PC-9 (cell line): ENCODE measurements at regions not wholly inside any gene's neighbourhood (a gene's known extent, or its start where the extent isn't known, plus 50 kb on each side); places are given as distances from the start of the nearest gene placed in this dataset.

Source experiments
- BruUV-seq: library from RNA; stranded (reverse); fragments of 400-500 nt; replicated peaks from 2 replicates; lab custom pipeline; 2021; lab: Mats Ljungman, UMichigan
- CTCF ChIA-PET: fragments of 300-600 bp; sonication (Branson Sonifier 250); formaldehyde crosslinking; loops from one replicate; lab custom pipeline; 2022; ENCODE audit warnings: antibody characterized with exemption; lab: Charles Lee
- POLR2A ChIA-PET: fragments of 300-600 bp; sonication (Branson Sonifier 250); formaldehyde crosslinking; loops from one replicate; lab custom pipeline; 2022; ENCODE audit warnings: antibody characterized with exemption; ENCODE audit not compliant: unreplicated experiment; lab: Charles Lee
- DNase-seq, 2 experiments: peaks; one replicate each; pipeline versions ENCODE4 v3.0.0 to v3.0.0-alpha.2; 2015 to 2022; ENCODE audit warnings: mixed read lengths in 1 of 2
- H2AFZ ChIP-seq: fragments of 200-600 bp; sonication (generic); 2 replicates; pipeline ENCODE4 v1.8.1; 2017; ENCODE audit warnings: antibody characterized with exemption
- H3F3A ChIP-seq: fragments of 200-600 bp; sonication (generic); 2 replicates; pipeline ENCODE4 v1.8.1; 2017; ENCODE audit warnings: antibody characterized with exemption, mild to moderate bottlenecking, low read depth; ENCODE audit not compliant: insufficient read depth
- H3K27ac ChIP-seq: fragments of 200-600 bp; sonication (generic); 2 replicates; pipeline ENCODE4 v1.6.1; 2016; ENCODE audit warnings: mixed run types
- H3K27me3 ChIP-seq: fragments of 200-600 bp; sonication (generic); 2 replicates; pipeline ENCODE4 v1.6.1; 2016; ENCODE audit warnings: low read depth, mixed run types; ENCODE audit not compliant: insufficient read depth
- H3K36me3 ChIP-seq: fragments of 200-600 bp; sonication (generic); 2 replicates; pipeline ENCODE4 v1.6.1; 2016; ENCODE audit warnings: low read depth, mixed run types
- H3K4me1 ChIP-seq: fragments of 200-600 bp; sonication (generic); replicated peaks from 2 replicates; pipeline ENCODE4 v1.6.1; 2016; ENCODE audit warnings: mixed run types; ENCODE audit not compliant: insufficient read depth
- H3K4me2 ChIP-seq: fragments of 200-600 bp; sonication (generic); 2 replicates; pipeline ENCODE4 v1.6.1; 2017; ENCODE audit warnings: mixed run types
- H3K4me3 ChIP-seq: fragments of 200-600 bp; sonication (generic); 2 replicates; pipeline ENCODE4 v1.6.1; 2016; ENCODE audit warnings: mixed run types
- H3K79me2 ChIP-seq: fragments of 200-600 bp; sonication (generic); 2 replicates; pipeline ENCODE4 v1.6.1; 2017; ENCODE audit warnings: low read depth, mixed run types
- H3K9me2 ChIP-seq: fragments of 200-600 bp; sonication (generic); 2 replicates; pipeline ENCODE4 v1.8.1; 2017; ENCODE audit warnings: mild to moderate bottlenecking; ENCODE audit not compliant: insufficient read depth
- H3K9me3 ChIP-seq: fragments of 200-600 bp; sonication (generic); 2 replicates; pipeline ENCODE4 v1.8.1; 2016; ENCODE audit warnings: low read depth; ENCODE audit not compliant: insufficient read depth
- H4K20me1 ChIP-seq: fragments of 200-600 bp; sonication (generic); 2 replicates; pipeline ENCODE4 v1.8.1; 2017; ENCODE audit not compliant: insufficient read depth
- EZH2 ChIP-seq: fragments of 200-600 bp; sonication (generic); IDR thresholded peaks from 2 replicates; pipeline ENCODE4 v1.8.0; 2017; ENCODE audit warnings: antibody characterized with exemption, low read depth
- intact Hi-C: fragments of 100-400 bp; cut with micrococcal nuclease; formaldehyde crosslinking; loops from one replicate; pipeline ENCODE4 v1.10.0; 2022; ENCODE audit not compliant: unreplicated experiment
- TF ChIP-seq, protein P1 (sequence below): fragments of 200-600 bp; sonication (generic); conservative IDR thresholded peaks from 2 replicates; pipeline ENCODE4 v1.6.1; 2017; ENCODE audit warnings: mixed run types, antibody characterized with exemption, mild to moderate bottlenecking, moderate library complexity

GRCh38 chr5:166810721-166811120 lies 1480.7 kb upstream of the WWC1 start:
- Histone ChIP-seq H3K27ac (no peak overlapping the region), H3K4me3 (no peak overlapping the region), H3K27me3 (0 out of 2 replicates have a peak, but pooled peaks cover 6% of the 10 kb centered on the region), H3K9me2 (no peaks in the 10 kb centered on the region), H3F3A (no peaks in the 10 kb centered on the region), H3K79me2 (no peaks in the 10 kb centered on the region), H4K20me1 (no peaks in the 10 kb centered on the region), H3K36me3 (no peaks in the 10 kb centered on the region), H3K4me2 (no peak overlapping the region), H3K9me3 (no peaks in the 10 kb centered on the region), H2AFZ (no peak overlapping the region), H3K4me1 (no peaks in the 10 kb centered on the region)
- no peak for DNase-seq
- TF ChIP-seq, protein P1, sequence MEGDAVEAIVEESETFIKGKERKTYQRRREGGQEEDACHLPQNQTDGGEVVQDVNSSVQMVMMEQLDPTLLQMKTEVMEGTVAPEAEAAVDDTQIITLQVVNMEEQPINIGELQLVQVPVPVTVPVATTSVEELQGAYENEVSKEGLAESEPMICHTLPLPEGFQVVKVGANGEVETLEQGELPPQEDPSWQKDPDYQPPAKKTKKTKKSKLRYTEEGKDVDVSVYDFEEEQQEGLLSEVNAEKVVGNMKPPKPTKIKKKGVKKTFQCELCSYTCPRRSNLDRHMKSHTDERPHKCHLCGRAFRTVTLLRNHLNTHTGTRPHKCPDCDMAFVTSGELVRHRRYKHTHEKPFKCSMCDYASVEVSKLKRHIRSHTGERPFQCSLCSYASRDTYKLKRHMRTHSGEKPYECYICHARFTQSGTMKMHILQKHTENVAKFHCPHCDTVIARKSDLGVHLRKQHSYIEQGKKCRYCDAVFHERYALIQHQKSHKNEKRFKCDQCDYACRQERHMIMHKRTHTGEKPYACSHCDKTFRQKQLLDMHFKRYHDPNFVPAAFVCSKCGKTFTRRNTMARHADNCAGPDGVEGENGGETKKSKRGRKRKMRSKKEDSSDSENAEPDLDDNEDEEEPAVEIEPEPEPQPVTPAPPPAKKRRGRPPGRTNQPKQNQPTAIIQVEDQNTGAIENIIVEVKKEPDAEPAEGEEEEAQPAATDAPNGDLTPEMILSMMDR = no peak
- no peak for TF ChIP-seq EZH2
- ChIA-PET POLR2A (no interaction called here), CTCF (no interaction called here)
- intact Hi-C loops = no loop called here
- BruUV-seq = no TSS peak

DNA sequence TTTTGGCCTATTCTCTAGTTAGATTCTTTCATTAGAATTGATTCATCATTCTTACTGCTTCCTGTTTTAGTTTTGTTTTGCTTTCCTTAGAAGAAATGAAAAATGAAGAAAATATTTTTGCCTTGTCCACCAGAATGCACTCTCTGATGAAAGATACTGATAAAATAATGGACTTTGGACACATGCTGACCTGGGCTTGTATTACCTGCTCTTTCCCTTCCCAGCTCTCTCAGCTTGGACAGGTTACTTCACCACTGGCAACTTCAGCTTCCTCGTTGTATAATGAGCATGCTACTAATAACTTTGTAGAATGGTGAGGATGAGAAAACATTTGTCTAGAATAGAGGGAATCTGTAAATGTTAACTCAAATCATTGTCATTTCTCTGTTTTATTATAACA lies 1468.1 kb upstream of the WWC1 start:
- no peaks in the 10 kb centered on the region for H3F3A ChIP-seq
- no peaks in the 10 kb centered on the region for H3K36me3 ChIP-seq
- no peak overlapping the region for H2AFZ ChIP-seq
- CTCF ChIA-PET = no interaction called here
- POLR2A ChIA-PET = no interaction called here
- intact Hi-C loops = no loop called here
- no peaks in the 10 kb centered on the region for H3K9me3 ChIP-seq
- no peak overlapping the region for H3K4me3 ChIP-seq
- H3K27me3 ChIP-seq = no peaks in the 10 kb centered on the region
- H3K27ac ChIP-seq = no peak overlapping the region
- H3K4me2 ChIP-seq = no peak overlapping the region
- H3K4me1 ChIP-seq = no peaks in the 10 kb centered on the region
- no TSS peak for BruUV-seq
- no peak for DNase-seq
- no peaks in the 10 kb centered on the region for H3K79me2 ChIP-seq
- H4K20me1 ChIP-seq = no peaks in the 10 kb centered on the region
- H3K9me2 ChIP-seq = no peaks in the 10 kb centered on the region
- no peak for TF ChIP-seq EZH2
- TF ChIP-seq, protein P1 = no peak

DNA sequence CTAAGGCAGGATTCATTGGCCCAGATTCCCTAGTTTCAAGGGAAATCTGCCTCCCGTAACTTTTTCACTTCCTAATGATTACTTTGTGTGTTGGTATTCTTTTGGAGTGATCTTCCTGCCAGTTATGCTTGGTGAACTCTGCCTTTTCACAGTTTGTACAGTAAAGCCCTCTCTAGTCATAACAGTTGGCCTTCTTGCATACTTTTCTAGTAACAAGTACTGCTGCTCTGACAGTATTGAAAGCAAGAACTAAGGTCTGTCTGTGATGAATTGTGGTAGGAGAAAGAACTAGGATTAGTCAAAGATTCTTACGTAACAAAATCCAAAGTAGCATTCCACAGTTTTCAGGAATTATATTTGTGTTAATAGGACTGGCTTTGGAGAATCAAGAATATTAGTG lies 1457.2 kb upstream of the WWC1 start:
- H3K27me3 ChIP-seq = no peaks in the 10 kb centered on the region
- H3K9me2 ChIP-seq = no peaks in the 10 kb centered on the region
- ChIA-PET POLR2A (no interaction called here), CTCF (no interaction called here)
- no peaks in the 10 kb centered on the region for H4K20me1 ChIP-seq
- H3K27ac ChIP-seq = no peak overlapping the region
- DNase-seq = no peak
- H3K9me3 ChIP-seq = no peaks in the 10 kb centered on the region
- H3K4me1 ChIP-seq = no peaks in the 10 kb centered on the region
- H3K79me2 ChIP-seq = no peaks in the 10 kb centered on the region
- no peak overlapping the region for H3K4me2 ChIP-seq
- H3F3A ChIP-seq = no peaks in the 10 kb centered on the region
- H3K4me3 ChIP-seq = no peak overlapping the region
- TF ChIP-seq EZH2 = no peak
- TF ChIP-seq, protein P1 = no peak
- intact Hi-C loops = no loop called here
- no peak overlapping the region for H2AFZ ChIP-seq
- no TSS peak for BruUV-seq
- no peaks in the 10 kb centered on the region for H3K36me3 ChIP-seq
